SK-MEL-5 (cell line): ENCODE measurements at regions not wholly inside any gene's neighbourhood (a gene's known extent, or its start where the extent isn't known, plus 50 kb on each side); places are given as distances from the start of the nearest gene placed in this dataset.

ENCODE experiments used
- DNase-seq: peaks from one replicate; pipeline ENCODE4 v3.0.0-alpha.2; 2016; ENCODE audit warnings: low read depth, low spot score
- in situ Hi-C: cut with HindIII; loops from 2 replicates; pipeline ENCODE4 v1.10.0; 2016; ENCODE audit warnings: low sequenced_read_pairs, high pct_unique_total_duplicates, low pct_unique_long_range_greater_than_20kb

GRCh38 chr18:56196495-56197225 is 441.7 kb downstream of the TXNL1 start:
- in situ Hi-C loops, result no loop called here
- DNase-seq, result no peak

GRCh38 chr18:56191334-56191733 is 447.1 kb downstream of the TXNL1 start:
- DNase-seq, result no peak
- in situ Hi-C loops, result no loop called here

- DNase-seq, result peak; percentile 25
- in situ Hi-C loops, result no loop called here
Observed at GRCh38 chr18:56189615-56190014, 448.8 kb downstream of the TXNL1 start.

- no peak for DNase-seq
- in situ Hi-C loops, result no loop called here
Observed at GRCh38 chr18:56188529-56189275, 449.7 kb downstream of the TXNL1 start.

GRCh38 chr18:56186319-56186718 is 452.1 kb downstream of the TXNL1 start:
- no peak for DNase-seq
- in situ Hi-C loops, result no loop called here

GRCh38 chr18:56185126-56185525 is 453.3 kb downstream of the TXNL1 start:
- in situ Hi-C loops, result no loop called here
- DNase-seq, result no peak

- in situ Hi-C loops, result no loop called here
- no peak for DNase-seq
Observed at GRCh38 chr18:56176751-56177150, 461.6 kb downstream of the TXNL1 start.

- in situ Hi-C loops, result no loop called here
Observed at GRCh38 chr18:56175330-56176001, 462.9 kb downstream of the TXNL1 start.

GRCh38 chr18:56173542-56174220 is 464.7 kb downstream of the TXNL1 start:
- in situ Hi-C loops, result no loop called here
- no peak for DNase-seq

More at GRCh38 chr18:56175330-56176001, 462.9 kb downstream of the TXNL1 start:
- DNase-seq, result no peak

GRCh38 chr18:56172527-56172926 is 465.9 kb downstream of the TXNL1 start:
- in situ Hi-C loops, result no loop called here
- no peak for DNase-seq

GRCh38 chr18:56171848-56172247 is 466.5 kb downstream of the TXNL1 start:
- DNase-seq, result no peak
- in situ Hi-C loops, result no loop called here

- in situ Hi-C loops, result no loop called here
- DNase-seq, result no peak
Observed at GRCh38 chr18:56168049-56168781, 470.2 kb downstream of the TXNL1 start.

- DNase-seq, result no peak
- in situ Hi-C loops, result no loop called here
Observed at GRCh38 chr18:56167366-56167765, 471.0 kb downstream of the TXNL1 start.

- no peak for DNase-seq
- in situ Hi-C loops, result no loop called here
Observed at GRCh38 chr18:56166914-56167313, 471.5 kb downstream of the TXNL1 start.

GRCh38 chr18:56165601-56166355 is 472.6 kb downstream of the TXNL1 start:
- DNase-seq, result no peak
- in situ Hi-C loops, result no loop called here

GRCh38 chr18:56162311-56163265 is 475.8 kb downstream of the TXNL1 start:
- in situ Hi-C loops, result no loop called here
- no peak for DNase-seq
